HG02885 (cell line): ENCODE measurements at regions not wholly inside any gene's neighbourhood (a gene's known extent, or its start where the extent isn't known, plus 50 kb on each side); places are given as distances from the start of the nearest gene placed in this dataset.

Source experiments
- ATAC-seq: cut with Tn5 transposase; IDR thresholded peaks from one replicate; pipeline ENCODE4 v1.9.1; 2021; ENCODE audit warnings: mild to moderate bottlenecking; ENCODE audit not compliant: unreplicated experiment, poor library complexity

DNA sequence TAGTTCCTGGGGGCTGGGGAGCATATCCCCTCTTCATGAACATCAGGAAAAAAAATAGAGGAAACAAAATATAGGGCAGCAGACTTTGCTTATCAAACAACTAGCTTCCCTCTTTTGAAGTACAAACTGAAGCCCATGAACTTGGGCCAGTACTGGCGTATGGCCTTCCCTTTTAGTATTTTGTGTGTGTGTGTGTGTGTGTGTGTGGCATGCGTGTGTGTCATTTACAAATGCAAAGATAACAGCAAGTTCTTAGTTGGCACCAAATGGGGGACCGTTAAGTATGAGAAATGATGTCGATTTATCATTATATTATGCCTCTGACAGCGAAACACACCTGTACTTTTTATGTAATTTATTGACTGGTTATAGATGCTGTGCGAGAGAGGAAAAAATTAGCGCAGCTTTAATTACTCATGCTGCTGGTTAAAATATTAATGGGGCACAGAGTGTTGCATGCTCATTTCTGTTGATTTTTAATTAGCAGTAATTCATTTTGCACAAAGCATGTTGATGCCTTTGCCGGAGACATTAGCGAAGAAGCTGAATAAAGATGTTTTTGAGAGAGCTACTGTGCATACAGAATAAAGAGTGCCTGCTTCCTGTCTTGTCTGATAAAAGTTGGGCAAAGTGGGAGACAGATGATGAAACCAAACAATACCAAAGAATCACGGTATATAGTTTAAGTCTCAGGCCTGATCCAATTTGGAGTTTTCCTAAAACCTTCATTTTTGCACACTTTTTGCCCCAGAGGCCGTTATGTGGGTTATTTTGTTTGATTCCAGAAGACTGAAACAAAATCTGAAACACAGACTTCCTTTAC is 297.1 kb downstream of the SATB1 start:
- ATAC-seq: no peak

DNA sequence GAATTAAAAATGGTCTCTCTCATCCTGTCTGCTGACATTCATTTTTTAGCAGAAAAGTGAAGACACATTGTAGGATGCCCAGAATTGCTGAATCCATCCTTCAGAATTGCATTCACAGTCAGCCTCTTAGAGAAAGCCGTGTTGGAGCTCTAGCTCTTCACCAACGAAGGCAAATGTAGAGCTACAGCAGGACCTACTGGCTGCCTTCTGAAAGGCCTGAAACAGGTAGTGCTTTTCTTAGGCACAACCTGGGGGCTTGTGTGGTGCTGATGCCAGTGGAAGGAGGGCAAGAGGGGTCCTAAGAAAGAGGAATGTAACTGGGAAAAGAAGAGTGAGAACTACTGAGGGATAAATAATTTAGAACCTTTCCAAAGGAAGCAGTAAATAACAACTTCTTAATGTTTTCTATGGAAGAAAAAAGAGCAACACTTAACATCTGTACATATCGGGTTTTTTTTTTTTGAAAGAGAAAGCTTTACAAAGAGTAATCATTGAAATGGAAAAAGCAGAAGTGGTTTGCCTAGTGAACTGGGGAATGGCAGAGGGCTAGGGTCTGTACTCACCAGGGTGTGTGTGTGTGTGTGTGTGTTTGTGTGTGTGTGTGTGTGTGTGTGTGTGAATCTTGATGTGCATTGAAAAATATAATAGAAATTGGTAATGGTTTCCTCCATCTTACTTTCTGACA is 297.8 kb downstream of the SATB1 start:
- ATAC-seq: peak; percentile 96

DNA sequence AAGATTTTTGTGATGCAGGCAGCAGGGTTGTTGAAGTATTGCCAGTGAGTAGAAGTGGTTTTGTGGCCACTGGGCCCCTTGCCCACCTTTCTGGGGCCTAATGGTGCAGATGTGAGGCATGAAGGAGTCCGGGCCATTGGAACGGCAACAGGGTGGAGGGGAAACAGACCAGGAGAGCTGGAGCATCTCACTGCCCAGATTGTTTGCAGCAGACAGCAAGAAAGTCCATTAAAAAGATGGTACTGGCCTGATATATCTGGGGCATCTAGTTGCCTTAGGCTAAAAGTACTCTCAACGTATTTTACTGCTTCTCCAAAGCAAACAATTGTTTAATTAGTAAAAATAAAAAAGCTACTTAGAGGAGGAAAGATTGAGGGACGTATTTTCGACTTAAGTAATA is 298.4 kb downstream of the SATB1 start:
- ATAC-seq: no peak

DNA sequence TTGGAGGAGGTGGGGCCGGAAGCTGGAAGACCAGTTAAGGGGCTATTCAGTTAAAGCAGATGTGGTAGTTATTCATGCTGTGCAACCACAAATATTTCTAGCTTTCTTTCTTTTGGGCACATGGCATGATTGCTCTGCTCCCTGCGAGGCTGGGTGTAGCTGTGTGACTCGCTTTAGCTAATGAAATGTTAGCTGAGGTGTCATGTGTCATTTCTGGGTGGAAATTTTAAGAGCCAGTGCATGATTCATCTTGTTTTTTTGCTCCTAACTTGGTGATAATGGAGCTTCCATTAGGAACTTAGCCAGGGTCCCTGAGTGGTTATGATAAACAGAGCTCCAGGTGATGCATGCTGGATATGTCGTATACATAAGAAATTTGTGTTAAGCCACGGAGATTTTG is 300.6 kb downstream of the SATB1 start:
- no peak for ATAC-seq

DNA sequence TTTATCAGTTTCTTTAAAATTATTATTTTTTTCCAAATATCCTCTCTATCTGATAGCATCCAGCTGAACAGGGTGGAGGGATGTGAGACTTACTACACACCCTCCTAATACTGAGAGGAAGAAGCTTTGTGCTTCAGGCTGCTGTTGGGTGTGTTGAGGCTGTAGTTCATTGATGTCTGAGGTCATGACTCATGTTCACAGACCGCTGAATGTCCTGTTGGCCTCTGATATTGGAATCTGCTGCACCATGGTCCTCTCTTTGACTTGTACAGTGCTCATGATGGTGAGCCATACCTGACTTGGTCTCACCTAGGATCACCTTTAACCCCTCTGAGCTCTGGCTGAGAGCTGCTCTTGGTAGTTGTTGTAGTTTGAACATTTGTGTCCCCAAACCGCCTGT is 302.9 kb downstream of the SATB1 start:
- ATAC-seq: no peak

DNA sequence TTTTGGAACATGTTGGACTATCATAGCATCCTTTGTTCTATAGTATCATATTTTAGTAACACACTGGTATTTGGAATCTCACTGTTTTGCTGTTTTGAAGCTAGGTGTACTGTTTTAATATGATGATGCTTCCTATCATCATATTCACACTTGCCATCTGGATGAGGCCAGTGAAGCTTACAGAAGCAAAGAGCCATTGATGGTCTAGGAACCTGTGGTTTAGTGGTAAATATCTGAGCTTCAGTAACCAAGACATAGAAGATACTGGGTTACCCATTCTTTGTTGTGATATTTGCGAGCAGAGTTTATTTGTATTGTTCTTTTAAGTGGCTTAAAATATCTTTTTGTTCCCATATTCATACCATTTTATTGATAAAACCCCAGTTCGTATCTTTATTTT is 304.1 kb downstream of the SATB1 start:
- no peak for ATAC-seq

DNA sequence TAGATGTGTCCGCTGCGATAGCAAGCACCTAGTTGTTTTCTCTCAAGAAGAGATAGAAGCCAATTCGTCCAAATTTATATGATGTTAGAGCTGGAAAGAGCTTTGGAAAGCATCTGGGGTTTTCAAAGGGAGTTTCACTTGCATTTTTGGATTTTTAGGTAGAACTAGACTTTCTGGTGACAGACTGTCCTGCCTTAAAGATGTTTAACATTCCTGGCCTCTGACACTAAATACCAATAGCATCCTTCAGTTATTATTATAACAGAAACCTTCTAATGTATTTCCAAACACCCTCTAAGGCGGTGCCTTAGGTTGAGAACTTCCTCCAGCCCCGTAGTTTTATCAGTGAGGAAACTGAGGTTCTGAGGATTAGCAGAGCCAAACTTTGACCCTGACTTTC is 305.3 kb downstream of the SATB1 start:
- ATAC-seq: no peak

DNA sequence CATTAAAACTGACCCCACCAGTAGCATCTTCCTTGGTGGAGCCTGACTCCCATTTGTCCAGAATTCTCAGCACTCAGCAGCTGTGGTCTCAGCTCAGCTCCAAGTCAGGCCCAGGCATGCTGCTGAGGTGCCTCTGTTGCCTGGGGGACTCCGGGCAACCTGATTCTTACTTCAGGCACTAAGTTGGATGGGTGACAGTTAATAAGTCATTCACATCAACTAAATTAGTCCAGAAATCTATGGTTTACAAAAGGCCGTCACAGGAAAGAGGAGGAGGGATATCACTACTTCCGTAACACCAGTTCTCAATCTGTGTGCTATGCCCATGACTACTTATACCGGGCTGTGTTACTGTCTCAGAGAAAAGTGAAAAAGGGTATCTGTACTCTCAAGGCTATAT is 310.2 kb downstream of the SATB1 start:
- no peak for ATAC-seq

DNA sequence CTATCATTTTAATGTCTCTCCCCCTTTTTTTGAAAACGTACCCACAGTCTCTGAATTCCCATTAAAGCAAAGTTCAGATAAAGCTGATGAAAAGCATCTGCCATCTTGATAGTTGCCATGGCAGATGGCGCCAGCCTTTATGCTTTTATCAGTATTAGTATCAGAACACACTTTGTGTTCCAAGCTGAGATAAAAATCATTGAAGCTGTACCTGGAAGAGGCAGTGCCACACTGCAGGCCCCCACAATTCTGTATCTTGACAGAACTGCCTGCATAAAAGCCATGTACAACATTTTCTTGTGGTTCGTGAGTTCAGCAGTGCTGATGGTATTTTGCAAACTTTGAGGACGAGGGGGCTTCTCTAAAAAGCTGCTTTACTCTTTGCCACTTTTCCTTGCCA is 311.7 kb downstream of the SATB1 start:
- no peak for ATAC-seq

DNA sequence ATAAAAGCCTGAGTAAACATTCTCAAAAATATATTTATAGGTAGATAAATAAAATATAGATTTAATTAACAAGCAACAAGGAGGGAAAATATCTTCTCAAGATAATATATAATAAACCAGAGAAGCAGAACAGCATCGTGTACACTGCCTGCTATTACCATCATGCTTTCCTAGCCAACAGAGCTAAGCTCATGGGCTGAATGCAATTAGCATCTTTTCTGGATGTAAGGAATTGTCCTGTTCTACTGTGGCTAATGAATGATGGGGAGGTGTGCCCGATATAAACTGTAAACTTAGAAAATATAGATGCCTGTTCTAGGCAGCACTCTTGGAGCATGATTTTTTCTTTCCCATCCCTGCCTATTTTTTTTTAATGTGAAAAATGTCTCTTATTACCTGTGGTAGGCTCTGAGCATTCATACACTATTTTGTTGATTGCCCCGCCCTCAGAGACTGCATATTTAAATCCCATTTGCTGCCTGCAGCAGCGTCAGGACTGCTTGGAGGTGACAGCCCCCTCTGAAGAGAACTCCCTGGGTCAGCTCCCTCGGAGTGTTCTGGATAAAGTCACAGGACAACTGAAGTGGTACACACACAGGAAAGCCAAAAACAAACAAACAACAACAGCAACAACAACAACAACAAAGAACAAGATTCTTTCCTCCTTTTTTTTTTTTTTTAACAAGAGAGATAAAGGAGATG is 312.3 kb downstream of the SATB1 start:
- no peak for ATAC-seq

DNA sequence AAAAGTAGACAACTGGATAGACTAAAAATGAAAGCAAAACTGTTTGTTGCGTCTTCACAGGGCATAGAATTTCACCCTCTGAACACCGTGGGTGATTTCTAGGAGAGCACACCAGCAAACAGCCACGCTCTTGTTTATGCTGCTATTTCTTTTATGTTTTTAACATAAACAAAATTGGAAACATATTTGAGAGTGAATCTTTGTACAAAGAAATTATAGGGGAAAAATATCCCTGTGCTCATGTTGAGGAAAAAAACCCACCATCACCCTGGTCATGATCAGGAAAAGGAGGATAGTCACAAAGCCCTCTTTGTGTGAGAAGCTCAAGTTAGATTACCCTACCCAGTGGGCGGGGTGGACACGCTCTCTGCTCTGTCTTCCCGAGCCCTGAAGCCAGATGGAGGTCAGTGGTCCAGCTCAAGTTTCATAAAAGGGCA is 313.3 kb downstream of the SATB1 start:
- ATAC-seq: peak; percentile 85

DNA sequence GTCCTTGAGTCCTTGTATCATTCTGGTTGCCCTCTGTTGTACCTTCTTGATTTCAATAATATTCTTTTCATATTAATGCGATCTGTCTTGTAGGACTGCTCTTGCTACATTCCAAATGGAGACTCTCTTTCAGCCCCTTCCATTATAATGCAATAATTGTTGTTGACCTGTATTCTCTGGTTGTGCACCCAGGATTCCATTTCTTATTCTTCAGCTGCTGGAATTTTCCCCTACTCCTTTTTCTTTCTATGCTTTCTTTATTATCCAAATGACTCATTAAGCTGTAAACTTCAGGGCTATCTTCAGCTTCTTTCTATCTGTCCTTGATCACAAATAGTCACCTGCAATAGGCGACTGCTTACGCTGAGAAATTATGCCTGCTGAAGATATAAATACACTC is 321.5 kb downstream of the SATB1 start:
- ATAC-seq: no peak

DNA sequence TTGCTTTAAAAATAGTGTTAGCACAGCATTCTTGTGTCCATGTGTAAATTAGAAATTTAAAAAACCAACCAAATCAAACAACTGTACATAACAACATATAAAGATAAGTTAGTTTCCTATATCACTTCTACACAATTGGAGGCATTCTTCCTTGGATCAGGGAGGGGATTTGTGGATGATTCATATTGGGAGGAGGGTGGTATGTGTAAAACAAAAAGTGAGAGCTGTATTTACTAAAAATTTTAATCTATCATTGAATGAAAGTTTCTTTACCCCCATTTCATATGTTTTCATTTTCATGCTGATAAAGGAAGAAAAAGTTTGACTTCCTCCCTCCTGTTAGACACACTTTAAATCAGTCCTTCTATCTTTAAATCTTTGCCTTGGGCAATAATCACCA is 325.0 kb downstream of the SATB1 start:
- ATAC-seq: no peak

DNA sequence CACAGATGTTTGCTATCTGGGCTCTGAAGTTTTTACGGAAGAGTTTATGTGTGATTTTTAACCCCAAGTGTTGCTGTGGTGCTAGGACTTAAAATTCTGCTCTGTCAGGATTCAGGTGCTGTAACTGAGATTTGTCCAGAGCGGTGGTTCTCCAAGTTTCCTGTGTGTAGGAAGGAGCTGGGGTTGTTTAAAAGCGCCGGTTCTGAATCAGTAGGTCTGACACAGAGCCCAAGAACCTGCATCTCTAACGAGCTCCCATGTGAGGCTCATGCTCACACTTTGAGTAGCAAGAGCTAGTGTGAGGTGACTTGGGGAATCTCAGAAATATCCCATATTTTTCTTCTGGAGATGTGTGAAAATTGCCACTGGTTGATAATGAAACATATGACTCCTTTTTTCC is 325.5 kb downstream of the SATB1 start:
- no peak for ATAC-seq

DNA sequence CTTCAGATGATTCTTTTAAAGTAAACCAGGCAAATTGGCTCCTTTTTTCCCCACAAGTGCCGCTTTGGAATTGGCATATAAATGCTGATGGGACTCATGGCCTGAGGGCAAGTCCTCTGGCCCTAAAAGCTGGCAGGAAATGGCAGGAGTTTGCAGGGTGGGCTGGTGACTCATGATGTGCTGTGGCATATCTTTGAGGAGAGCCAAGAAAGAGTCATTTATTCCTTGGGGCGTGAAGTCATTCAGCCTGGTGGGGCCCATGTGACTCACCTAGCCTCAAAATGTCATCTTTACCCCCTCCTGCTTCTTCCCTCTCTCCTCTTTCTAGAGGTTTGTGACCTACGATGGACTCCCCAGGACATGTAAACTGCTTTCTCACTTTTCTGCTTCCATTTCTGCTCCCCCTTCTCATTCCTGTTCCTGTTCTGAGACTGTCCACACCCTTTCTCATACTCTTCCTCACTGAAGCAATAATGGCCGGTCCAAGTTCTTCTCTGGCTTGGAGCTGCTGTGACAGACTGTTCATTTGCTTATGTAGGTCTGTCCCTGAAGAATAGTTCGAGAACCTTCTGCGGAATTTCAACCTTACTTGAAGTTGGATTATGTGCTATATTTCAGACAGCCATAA is 326.1 kb downstream of the SATB1 start:
- no peak for ATAC-seq

DNA sequence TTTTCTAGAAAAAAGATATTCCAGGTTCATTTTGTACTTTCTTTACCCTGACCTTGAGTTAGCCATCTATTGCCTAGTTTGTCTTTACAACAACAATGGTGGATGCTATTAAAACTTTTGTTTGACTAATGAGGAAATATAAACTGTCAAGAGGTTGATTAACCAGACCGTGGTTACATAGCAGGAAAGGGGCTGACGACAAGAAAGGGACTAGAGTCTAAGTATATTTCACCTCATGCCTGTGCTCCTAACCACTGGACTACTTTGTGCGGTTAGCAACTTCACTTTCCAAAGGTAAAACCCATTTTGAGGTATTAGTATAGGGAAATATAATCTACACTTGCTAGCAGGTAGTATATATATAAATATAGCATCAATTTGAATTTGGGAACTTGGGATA is 327.1 kb downstream of the SATB1 start:
- ATAC-seq: no peak

DNA sequence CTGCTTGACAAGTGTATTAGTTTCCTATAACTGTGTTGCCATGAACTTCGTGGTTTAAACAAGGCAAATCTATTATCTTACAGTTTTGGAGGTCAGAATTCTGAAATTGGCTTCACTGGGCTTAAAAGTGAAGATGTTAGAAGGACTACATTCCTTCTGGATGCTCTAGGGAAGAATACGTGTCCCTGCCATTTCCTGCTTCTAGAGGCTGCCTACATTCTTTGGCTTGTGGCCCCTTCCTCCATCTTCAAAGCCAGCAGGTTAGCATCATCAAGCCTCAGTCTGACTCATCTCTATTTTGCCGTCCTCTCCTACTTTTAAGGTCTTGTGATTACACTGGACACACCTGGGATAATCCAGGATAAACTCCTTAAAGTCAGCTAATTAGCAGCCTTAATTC is 327.7 kb downstream of the SATB1 start:
- ATAC-seq: no peak

DNA sequence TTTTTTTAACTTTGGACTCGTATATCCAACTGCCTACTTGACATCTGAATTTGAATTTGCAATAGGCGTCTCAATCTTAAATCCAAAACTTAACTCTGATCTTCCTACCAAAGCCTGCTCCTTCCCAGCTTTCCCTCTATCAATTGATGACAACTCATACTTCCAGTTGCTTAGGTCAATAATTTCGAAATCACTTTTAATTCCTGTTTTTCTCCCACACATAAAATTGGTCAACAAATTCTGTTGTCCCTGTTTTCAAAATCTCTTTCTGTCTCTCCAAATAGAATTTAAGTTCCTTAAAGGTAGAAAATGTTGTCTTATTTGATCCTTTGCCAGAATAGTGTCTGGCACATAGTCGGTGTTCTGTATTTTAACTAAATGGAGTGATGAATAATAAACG is 332.4 kb downstream of the SATB1 start:
- no peak for ATAC-seq

DNA sequence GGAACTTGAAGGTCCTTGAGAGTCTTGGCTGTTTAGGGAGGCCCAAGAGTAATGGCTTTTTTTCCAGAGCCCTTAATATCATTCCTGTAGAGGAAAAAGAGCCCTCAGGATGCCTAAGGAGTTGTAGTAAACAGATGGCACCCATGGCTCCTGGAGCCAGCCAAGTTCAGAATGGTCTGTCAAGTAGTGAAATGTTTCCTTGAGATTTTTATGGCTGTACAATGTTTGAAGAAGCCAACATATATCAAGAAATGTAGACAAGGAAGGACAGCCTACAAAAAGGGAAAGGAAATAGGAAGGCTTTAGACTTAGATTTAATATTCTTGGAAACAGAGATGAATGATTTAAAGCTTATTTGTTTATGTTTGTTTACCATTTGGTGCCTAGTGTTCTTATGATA is 334.8 kb downstream of the SATB1 start:
- no peak for ATAC-seq

DNA sequence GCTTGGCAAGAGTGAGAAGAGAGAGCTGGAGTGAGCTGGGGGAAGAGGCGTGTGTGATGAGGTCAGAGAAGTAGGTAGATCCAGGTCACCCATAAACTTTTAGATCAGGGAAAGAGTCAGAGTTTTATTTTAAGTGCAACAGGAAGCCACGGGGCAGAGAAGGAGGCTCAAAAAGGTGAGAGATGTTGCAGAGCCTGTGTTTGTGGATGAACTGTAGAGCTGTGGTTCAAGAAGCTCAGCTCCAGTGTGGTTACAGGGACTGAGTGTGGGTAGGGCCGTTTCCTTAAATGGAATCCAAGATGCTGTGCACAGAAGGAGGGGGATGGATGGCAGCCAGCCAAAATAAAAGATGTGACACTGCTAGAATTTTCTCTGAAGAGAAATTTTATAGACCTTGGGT is 337.2 kb downstream of the SATB1 start:
- ATAC-seq: no peak

DNA sequence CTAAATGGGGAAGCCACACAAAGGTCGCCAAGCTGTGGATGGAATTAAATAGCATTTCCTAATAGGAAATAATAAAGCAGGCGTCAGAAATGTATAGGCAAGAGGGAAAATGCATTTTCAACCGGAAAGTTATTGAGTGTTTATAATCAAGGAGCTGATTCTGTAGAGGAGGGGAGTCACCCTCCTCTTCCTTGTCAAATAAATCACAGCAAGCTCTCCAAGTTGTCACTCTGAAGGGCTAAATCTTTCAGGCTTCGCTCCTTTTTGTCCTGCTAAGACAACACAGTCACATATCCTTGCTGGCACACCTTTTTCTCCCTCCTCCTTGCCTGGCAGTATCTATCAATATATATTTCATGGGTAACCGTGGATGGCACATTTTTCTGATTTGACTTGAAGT is 338.4 kb downstream of the SATB1 start:
- ATAC-seq: no peak
